GM21737 (cell line): ENCODE measurements at regions not wholly inside any gene's neighbourhood (a gene's known extent, or its start where the extent isn't known, plus 50 kb on each side); places are given as distances from the start of the nearest gene placed in this dataset.

Experiments used
- ATAC-seq: cut with Tn5 transposase; IDR thresholded peaks from one replicate; pipeline ENCODE4 v1.9.1; 2021; ENCODE audit warnings: mild to moderate bottlenecking, moderate library complexity; ENCODE audit not compliant: unreplicated experiment

DNA sequence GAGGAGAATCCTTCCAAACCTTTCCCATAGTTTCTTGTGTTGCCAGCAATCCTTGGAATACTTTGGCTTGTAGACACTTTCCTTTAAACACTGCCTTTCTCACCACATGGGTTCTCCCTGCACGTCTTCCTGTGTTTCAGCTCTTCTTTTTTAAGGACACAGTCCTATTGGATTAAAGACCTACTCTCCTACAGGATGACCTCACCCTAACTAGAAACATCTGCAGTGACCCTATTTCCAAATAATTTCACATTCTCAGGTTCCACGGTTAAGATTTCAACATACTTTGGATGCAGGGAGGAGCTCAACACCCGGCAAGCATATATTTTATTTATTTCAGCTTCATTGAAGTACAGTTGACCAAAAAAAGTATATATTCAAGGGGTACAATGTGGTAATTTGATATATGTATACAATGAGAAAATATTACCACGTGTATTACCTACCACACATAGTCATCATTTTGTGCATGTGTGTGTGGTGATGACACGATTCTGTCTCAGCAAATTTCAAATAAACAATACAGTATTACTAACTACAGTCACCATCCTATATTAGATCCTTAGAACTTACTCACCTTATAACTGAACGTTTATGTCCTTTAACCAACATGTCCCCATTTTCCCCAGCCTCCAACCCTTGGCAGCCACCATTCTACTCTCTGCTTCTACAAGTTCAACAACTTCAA is 745.0 kb downstream of the CBLN2 start:
- ATAC-seq = no peak

DNA sequence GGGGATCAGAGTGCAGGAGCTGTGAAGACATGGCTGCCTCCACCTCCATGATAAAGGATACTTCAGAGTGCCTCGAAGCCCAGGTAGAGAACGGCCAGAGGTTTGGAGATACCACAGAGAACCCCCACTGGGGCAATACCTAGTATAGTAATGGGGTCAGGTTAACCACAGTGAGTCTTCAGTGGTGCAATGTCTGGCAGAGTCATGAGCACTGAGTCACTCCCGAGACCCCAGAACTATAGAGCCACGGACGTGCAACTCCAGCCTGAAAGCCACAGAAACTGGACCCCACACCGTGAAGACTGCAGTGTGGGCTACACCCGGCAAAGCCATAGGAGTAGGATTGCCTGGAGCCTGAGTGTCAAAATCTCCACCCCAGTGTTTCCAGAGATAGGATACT is 746.6 kb downstream of the CBLN2 start:
- ATAC-seq = no peak

DNA sequence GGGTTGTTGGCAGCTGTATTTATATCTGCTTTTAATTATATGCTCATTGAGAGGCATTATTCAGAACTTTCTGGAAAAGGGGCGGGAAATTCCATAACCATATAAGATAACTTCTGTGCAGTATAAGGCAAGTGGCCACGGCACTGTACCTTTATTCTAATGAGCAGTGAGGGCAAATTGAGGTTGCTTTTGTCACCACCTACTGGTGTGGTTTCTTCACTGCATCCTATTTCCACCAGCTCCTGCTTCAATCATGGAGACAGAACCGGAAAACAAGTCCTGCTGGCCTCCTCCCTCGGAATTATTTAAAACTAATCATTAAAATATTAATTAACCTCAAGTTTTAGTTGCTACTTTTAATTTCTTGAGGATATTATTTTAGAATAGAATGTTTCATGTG is 759.4 kb downstream of the CBLN2 start:
- ATAC-seq = no peak

DNA sequence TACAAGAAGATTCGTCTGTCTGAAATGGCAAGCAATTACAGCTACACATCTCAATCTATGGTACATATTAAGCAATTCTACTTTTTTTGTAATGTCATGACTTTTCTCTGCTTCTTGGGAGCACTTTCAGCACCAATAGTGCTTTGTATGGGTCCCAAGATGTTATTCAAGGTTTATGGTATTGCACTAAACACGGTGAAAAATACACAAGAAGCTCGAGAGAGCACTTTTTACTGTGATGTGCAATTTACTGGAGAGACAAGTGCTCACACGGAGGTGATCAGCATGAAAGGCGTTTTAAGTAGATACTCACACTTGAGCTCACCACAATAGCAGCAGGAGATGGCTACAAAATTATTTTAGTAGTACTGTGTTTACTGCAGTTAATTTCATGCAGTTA is 783.6 kb downstream of the CBLN2 start:
- ATAC-seq = no peak

DNA sequence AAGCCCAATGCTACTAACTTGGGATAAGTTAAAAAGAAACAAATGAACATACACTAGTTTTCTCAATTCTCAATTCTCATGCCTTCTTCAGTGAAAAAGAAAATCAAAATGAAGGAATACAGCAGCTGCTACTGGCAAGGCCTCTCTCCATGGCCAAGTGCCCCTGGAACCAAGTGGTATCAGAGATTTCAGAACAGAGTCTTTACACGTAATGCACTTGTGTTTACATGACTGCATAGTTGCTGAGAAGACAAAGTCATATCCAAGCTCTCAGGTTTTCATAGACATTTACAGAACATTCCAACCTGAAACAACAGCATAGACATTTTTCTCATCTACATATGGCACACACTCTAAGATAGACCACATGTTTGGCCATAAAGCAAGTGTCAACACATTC is 789.9 kb downstream of the CBLN2 start:
- ATAC-seq = no peak

DNA sequence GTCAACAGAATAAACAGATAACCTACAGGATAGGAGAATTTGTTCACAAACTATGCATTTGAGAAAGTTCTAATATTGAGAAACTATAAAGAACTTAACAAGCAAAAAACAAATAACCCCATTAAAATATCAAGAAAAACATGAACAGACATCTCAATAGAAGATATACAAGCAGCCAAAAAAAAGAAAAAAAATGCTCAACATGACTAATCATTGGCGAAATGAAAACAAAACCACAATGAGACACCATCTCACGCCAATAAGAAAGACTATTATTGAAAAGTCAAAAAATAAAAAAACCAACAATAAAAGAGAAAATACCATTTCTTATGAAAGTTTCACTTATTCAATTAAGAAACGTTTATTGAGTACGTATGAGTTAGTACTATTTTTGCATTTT is 800.5 kb downstream of the CBLN2 start:
- ATAC-seq = no peak

DNA sequence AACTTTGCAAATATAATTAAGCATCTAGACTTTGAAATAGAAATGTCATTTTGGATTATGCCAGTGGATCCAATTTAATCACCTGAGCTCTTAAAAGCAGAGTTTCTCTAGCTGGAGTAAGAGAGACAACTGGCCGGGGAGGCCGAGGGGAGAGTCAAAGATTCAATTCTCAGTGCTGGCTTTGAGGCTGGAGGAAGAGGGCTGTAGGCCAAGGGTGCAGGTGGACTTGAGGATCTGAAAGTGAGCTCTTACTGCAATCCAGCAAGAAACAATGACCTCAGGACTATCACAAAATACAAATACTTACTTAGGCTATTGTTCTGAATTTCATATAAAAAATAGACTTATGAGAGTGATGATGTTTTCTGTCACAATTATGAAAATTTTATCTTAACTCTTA is 814.5 kb downstream of the CBLN2 start:
- ATAC-seq = no peak

DNA sequence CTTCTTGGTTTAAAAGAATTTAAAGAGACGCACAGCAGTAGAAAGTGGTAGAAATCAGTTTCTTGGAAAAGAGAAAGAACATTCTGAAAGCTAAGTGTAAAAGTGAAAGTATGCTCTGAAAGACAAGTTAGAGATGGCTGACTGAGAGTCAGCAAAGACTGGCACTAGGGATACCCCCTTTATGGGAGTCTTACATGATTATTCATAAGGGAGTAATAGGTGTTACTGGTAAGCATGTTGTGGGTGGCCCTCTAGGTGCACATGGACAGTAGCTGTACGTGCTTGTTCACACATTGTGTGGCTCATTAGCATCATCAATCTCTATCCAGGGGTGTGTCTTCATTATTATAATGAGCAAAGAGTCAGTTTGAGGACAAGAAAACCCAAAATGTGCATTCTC is 816.2 kb downstream of the CBLN2 start:
- ATAC-seq = no peak

DNA sequence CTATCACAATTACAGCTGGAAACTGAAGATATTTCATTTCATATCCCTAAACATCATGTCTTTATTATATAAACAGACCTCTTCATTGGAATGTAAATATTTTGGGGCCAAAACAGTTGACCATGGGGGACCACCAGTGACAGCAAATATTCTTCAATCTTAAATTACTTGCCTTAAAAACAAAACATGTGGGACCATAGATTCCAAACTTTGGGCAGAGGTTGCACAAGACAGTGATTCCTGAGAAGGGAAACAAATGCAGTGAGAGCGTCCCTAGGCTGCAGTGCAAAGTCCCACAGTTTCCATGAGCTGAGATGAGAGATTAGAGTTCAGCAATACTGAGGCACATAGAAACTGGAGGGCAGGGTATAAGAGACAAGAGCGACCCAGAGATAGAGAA is 818.9 kb downstream of the CBLN2 start:
- no peak for ATAC-seq

DNA sequence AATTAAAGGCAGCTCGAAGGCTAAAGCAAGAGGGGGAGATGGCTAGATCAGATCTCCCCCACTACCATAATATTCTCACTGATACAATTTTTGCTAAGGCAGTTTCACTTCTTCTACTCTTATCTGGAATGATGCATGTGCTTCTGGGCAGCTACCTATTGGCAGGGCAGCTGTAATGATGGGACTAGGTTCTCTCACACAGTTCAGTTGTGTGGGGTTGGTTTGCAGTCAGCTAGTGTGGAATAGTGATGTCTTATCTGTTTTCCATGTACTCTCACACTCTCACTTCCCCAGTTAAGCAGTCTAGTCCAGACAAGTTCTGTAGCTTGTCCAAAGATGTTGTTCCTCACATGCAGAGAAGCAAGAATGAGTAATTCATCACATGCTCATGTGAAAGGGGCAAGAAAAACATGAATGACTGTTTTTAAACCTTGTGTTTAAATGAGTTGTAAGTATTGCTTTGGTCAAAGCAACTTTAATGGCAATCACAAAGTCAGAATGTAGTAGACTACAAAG is 836.1 kb downstream of the CBLN2 start:
- no peak for ATAC-seq

DNA sequence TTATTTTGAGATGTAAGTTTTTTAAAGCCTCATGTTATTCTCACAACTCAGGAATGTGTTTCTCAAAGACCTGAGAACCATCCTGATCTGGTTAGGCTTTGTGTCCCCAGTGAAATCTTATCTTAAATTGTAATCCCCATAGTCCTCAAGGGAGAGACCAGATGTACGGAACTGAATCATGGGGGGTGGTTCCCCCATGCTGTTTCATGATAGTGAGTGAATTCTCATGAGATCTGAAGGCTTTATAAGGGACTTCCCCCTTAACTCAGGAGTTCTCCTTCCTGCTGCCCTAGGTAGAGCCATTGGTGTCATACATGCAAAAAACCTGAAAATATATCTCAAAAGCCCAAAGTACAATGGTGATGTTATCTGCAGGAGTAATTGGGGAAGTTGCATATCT is 836.7 kb downstream of the CBLN2 start:
- no peak for ATAC-seq

DNA sequence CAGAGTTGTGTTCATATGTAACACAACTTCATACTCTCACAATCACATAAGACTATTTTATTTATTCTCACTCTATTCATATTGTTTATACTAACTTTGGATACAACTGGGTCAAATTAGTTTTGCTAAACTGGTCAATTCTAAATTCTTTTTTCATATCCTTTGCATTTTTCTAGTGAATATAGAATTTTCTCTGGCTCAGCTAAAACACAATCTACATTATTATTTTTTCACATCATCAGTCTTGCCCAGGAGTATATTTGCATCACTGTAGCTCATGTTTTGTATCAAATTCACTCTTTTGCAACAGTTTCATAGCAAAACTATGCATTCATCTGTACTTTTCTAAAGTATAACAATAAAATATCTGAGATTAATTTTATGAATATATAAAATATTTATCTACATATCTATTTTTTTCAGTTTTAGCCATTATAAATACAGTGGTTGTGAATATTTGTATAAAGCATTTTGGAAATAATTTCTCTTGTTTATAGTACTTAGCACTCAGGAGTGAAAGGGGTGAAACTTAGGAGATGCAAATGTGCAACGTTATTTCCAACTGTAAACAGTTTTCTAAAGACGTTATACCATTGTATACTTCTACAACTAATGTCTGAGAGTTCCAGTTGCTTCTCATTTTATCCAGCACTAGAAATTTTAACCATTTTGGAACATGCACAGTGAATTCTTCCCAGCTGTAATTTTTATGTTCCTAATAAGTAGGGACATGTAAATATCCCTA is 854.6 kb downstream of the CBLN2 start:
- no peak for ATAC-seq

DNA sequence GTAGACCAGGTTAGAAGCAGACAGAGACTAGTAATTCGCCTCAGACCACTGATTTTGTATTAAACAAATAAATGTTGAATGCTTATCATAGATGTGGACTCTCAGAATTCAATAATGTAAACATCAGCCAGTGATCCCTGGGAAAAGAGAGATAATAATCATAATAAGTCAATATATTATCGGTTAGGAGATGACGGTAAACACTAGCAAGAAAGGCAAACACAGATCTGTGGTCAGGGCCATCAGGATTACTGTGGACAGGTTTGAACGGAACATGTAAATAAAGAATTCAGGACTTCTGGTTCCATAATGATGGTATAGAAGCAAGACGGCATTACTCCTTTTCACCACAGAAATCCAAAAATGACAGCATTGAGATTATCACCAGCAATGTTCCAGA is 861.6 kb downstream of the CBLN2 start:
- no peak for ATAC-seq

DNA sequence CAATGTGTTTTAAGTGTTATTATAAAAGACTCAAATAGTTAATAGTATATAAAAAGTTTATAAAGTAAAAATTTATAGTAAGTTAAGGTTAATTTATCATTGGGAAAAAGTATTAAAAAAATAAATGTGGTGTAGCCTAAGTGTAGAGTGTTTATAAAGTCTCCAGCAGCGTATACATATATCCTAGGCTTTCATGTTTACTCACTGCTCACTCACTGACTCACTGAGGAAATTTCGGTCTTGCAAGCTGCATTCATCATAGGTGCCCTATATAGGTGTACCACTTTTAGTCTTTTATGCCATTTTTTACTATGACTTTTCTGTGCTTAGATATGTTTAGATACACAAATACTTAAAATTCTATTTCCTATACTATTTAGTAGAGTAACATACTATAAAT is 866.0 kb downstream of the CBLN2 start:
- no peak for ATAC-seq

DNA sequence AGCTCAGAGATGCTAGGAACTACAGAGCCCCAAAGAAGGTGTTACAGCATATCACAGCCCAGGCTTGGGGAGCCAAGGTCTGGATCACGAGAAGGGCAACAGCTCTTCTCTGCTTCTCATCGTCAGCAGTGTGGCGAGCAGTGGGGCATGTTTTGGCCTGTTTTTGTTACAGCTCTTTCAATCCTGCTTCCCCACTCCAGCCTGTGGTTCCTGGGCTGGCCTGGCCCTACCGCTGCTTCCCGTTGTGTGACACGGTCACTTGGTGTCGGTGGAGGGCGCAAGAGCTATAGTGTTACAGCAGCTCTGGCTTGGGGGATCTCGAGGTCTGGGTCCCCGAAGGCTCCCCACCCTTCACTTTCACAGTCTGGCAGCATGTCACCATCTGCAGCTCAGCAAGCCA is 870.2 kb downstream of the CBLN2 start:
- no peak for ATAC-seq

DNA sequence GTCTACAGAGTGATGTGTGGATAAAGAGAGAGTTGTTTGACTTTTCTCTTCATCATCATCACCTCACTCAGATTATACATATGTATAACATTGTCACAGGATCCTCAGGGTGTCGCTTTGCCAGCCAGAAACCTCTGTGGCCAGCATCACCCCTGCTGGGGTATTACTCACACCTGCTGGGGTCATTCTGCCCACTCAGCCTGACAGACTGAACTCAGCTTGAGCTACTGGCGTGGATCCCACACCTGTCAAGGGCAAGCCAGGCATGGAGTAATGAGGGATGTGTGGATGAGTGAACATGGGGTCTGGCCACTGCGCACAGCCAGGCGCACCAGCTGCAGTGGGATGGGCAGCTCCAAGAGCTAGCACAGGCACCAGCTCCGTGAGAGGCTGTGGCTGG is 870.6 kb downstream of the CBLN2 start:
- ATAC-seq = no peak

DNA sequence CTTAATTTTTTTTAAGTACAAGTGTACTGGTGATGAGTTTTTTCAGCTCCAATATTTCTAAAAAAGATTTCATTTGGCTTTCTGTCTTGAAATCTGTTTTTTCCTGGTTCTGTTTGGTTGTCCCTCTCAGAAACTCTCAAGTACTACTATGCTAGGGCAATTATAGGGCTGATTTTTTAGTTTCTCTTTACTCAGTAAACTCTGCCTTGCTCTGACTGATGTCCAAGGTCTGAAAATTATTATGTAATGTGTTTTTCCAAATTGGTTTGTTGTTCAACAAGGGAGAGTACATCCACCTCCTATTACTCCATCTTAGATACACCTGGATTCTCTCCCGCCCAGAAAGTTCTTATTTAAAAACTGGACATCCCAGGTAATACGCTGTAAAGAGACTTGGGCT is 877.7 kb downstream of the CBLN2 start:
- no peak for ATAC-seq

DNA sequence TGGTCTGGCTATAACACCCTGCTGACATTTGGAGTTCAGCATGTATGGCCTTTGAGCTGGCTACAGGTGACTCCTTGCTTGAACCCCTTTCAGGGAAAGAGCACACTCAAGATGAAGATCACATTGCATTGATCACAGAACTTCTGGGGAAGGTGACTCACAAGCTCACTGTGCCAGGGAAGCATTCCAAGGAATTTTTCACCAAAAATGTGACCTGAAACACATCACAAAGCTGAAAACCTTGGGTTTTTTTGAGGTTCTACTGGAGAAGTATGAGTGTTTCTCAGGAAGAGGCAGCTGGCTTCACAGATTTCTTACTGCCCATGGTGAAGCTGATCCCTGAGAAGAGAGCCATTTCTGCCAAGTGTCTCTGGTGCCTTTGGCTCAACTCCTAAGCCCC is 879.0 kb downstream of the CBLN2 start:
- ATAC-seq = no peak

DNA sequence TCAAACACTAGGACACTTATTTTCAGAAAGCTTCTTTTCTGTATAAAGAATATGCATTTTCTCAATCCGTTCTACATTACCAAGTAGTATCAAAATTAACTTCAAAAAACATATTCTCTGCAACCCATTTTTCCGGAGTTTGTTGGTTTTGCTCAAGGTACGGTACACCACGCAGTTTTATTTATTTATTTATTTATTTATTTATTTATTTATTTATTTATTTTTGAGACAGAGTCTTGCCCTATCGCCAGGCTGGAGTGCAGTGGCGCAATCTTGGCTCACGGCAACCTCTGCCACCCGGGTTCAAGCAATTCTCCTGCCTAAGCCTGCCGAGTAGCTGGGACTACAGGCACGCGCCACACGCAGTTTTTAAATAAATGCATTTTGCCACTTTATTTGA is 900.3 kb downstream of the CBLN2 start:
- no peak for ATAC-seq

DNA sequence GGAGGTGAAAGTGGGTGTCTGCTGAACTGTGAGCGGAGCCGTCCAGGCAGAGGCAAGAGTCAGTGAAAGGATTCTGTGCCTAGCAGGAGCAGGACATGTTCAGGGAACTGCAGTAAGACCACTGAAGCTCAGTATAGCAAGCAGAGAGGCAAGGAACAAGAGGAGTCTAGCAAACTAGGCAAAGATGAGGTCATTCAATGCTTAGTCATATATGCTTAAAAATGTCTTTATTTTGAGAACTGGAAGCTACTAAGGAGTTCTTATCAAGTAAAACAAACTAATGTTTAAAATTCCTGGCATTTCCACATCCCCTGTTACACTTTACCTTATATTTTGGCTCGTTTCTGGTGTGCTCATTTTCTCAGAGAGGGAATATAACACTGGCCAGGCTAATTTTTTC is 913.4 kb downstream of the CBLN2 start:
- no peak for ATAC-seq

DNA sequence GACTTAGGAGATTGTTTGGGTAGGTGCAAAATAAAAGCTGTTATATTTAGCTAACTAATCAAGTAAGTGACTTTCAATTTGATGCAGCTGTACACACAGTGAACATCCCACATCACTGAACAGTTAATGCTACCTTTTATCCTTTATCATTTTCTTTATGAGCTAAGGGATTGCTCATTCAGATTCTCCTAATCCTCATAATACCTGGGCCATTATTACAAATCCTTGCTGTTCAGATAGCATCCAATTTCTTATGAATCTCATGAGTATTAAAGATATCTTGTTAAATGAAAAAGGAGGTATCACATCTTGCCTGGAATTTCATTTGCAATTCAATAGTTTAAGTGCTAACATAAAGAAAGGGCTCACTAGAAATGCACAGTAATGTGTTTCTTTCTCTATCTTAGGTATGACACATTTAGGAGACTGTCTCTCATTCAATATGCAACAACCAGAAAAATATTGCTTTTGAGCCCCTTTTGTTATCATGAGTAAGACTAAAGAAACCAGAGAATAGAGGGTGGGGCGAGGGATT is 918.5 kb downstream of the CBLN2 start:
- no peak for ATAC-seq

DNA sequence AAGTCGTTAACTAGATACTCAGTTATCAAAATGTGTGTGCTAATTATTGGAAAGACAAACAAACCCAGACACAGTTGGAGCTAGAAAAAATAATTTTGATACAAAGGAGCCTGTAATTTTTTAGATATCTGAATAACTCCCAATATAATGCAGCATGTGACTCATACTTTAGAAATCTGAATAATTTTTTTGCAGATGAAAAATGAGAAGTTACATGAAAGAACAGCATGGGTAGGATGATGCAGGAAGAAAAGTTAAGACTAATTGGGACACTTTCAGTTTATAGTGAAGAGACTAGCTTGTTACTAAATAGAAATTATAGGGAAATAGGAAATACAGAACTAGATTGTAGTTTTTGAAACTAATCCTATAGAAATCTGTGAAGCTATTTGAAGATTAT is 945.8 kb downstream of the CBLN2 start:
- ATAC-seq = no peak
